Dendritic cell treated with granulocyte-macrophage colony-stimulating factor and Interleukin-4, amounts not matched to agents 40 ng/mL and 50 ng/mL, for 4 days (primary cell): ENCODE measurements at regions not wholly inside any gene's neighbourhood (a gene's known extent, or its start where the extent isn't known, plus 50 kb on each side); places are given as distances from the start of the nearest gene placed in this dataset.

Experiments used
- H3K27ac Mint-ChIP-seq: one replicate; pipeline ENCODE4 v1.8.0; 2022; ENCODE audit warnings: mild to moderate bottlenecking, mixed read lengths
- H3K27me3 Mint-ChIP-seq: one replicate; pipeline ENCODE4 v1.8.0; 2022; ENCODE audit warnings: mild to moderate bottlenecking, mixed read lengths
- H3K36me3 Mint-ChIP-seq: one replicate; pipeline ENCODE4 v1.8.0; 2022; ENCODE audit warnings: low read depth, mixed read lengths
- H3K4me1 Mint-ChIP-seq: one replicate; pipeline ENCODE4 v1.8.0; 2022; ENCODE audit warnings: low read depth, mixed read lengths
- H3K4me3 Mint-ChIP-seq: one replicate; pipeline ENCODE4 v1.8.0; 2022; ENCODE audit warnings: mild to moderate bottlenecking, moderate library complexity, mixed read lengths
- H3K9me3 Mint-ChIP-seq: one replicate; pipeline ENCODE4 v1.8.0; 2022; ENCODE audit warnings: mixed read lengths
- intact Hi-C: fragments of 100-400 bp; cut with micrococcal nuclease; formaldehyde crosslinking; loops from one replicate; pipeline ENCODE4 v1.15.0; 2022

- Mint-ChIP-seq H3K36me3 (no peaks in the 10 kb centered on the region), H3K4me3 (no peak overlapping the region), H3K4me1 (no peaks in the 10 kb centered on the region), H3K9me3 (no peaks in the 10 kb centered on the region), H3K27me3 (peaks cover 5% of the 10 kb centered on the region), H3K27ac (no peak overlapping the region)
- intact Hi-C loops = no loop called here
Measured at GRCh38 chr4:3683744-3684421, 82.3 kb upstream of the ADRA2C start.

DNA sequence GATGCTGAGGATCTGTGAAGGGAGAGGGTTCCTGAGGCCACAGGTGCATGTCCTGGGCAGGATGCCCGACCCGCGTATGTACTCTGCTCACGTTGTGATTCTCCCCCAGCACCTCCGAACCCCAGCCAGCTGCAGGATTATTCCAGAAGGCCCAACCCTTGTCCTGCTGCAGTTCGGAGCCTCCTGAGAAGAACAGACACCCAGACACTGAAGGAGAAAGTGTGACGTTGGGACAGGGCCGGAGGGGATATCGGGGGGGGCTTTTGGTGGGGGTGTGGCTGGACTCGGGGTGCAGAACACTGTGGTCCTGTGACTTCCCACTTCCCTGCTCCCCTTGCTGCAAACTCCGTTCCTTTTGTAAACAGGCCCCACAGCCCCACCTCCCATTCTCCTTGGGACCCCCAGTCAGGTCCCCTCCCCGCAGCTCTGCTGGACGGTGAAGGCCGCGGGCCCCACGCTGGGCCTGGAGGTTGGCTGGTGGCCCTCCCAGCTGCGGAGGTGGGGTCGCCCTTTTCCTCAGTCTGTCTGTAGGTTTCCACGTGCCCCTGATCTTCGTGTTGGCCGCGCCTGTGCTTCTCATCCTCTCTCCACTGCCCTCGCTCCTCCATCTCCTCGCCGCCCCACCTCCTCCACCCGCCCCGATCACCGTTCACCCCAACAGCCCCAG, 83.0 kb upstream of the ADRA2C start:
- Mint-ChIP-seq H3K27me3 (peaks cover 7% of the 10 kb centered on the region), H3K4me3 (no peak overlapping the region), H3K27ac (no peak overlapping the region), H3K9me3 (no peaks in the 10 kb centered on the region), H3K4me1 (no peaks in the 10 kb centered on the region), H3K36me3 (no peaks in the 10 kb centered on the region)
- intact Hi-C loops = no loop called here

- Mint-ChIP-seq H3K4me1 (peaks cover 6% of the 10 kb centered on the region), H3K36me3 (no peaks in the 10 kb centered on the region), H3K27me3 (peaks cover 8% of the 10 kb centered on the region), H3K27ac (no peak overlapping the region), H3K4me3 (no peak overlapping the region), H3K9me3 (no peaks in the 10 kb centered on the region)
- intact Hi-C loops = no loop called here
Measured at GRCh38 chr4:3682236-3683076, 83.7 kb upstream of the ADRA2C start.

- H3K36me3 Mint-ChIP-seq = no peaks in the 10 kb centered on the region
- peaks cover 8% of the 10 kb centered on the region for H3K27me3 Mint-ChIP-seq
- H3K4me3 Mint-ChIP-seq = no peak overlapping the region
- peaks cover 7% of the 10 kb centered on the region for H3K4me1 Mint-ChIP-seq
- intact Hi-C loops = no loop called here
- no peaks in the 10 kb centered on the region for H3K9me3 Mint-ChIP-seq
- H3K27ac Mint-ChIP-seq = no peak overlapping the region
Measured at GRCh38 chr4:3681191-3681590, 85.0 kb upstream of the ADRA2C start.

DNA sequence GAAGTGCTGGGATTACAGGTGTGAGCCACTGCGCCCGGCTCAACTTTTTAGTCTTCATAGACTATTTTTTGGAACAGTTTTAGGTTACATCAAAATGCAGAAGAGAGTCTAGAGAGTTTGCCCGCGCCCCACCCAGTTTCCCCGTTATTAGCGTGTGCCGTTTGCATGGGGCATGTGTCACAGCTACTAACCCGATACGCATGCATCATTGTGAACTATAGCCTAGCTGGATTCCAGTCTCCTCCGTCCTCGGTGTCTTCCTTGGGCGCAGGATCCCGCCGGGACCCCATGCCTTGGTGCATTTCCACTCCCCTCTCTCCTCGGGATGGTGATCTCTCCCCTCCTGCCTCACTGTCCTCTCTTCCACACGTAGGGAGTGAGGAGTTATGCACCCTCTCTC, 85.5 kb upstream of the ADRA2C start:
- H3K27me3 Mint-ChIP-seq = peaks cover 8% of the 10 kb centered on the region
- H3K9me3 Mint-ChIP-seq = no peaks in the 10 kb centered on the region
- intact Hi-C loops = no loop called here
- H3K36me3 Mint-ChIP-seq = no peaks in the 10 kb centered on the region
- no peak overlapping the region for H3K27ac Mint-ChIP-seq
- no peak overlapping the region for H3K4me3 Mint-ChIP-seq
- peaks cover 7% of the 10 kb centered on the region for H3K4me1 Mint-ChIP-seq

GRCh38 chr4:3679851-3680311, 86.3 kb upstream of the ADRA2C start:
- H3K27ac Mint-ChIP-seq = no peak overlapping the region
- H3K4me1 Mint-ChIP-seq = peaks cover 7% of the 10 kb centered on the region
- no peak overlapping the region for H3K4me3 Mint-ChIP-seq
- H3K36me3 Mint-ChIP-seq = no peaks in the 10 kb centered on the region
- intact Hi-C loops = no loop called here
- peaks cover 6% of the 10 kb centered on the region for H3K27me3 Mint-ChIP-seq
- no peaks in the 10 kb centered on the region for H3K9me3 Mint-ChIP-seq

- H3K27ac Mint-ChIP-seq = no peak overlapping the region
- H3K27me3 Mint-ChIP-seq = peaks cover 6% of the 10 kb centered on the region
- H3K4me3 Mint-ChIP-seq = no peak overlapping the region
- intact Hi-C loops = no loop called here
- no peaks in the 10 kb centered on the region for H3K9me3 Mint-ChIP-seq
- H3K36me3 Mint-ChIP-seq = no peaks in the 10 kb centered on the region
- H3K4me1 Mint-ChIP-seq = peaks cover 7% of the 10 kb centered on the region
Measured at GRCh38 chr4:3679071-3679825, 86.9 kb upstream of the ADRA2C start.

GRCh38 chr4:3677748-3678070, 88.5 kb upstream of the ADRA2C start:
- intact Hi-C loops = no loop called here
- H3K9me3 Mint-ChIP-seq = peaks cover 6% of the 10 kb centered on the region
- H3K27me3 Mint-ChIP-seq = peaks cover 6% of the 10 kb centered on the region
- H3K4me1 Mint-ChIP-seq = peaks cover 7% of the 10 kb centered on the region
- no peaks in the 10 kb centered on the region for H3K36me3 Mint-ChIP-seq
- H3K27ac Mint-ChIP-seq = no peak overlapping the region
- no peak overlapping the region for H3K4me3 Mint-ChIP-seq

DNA sequence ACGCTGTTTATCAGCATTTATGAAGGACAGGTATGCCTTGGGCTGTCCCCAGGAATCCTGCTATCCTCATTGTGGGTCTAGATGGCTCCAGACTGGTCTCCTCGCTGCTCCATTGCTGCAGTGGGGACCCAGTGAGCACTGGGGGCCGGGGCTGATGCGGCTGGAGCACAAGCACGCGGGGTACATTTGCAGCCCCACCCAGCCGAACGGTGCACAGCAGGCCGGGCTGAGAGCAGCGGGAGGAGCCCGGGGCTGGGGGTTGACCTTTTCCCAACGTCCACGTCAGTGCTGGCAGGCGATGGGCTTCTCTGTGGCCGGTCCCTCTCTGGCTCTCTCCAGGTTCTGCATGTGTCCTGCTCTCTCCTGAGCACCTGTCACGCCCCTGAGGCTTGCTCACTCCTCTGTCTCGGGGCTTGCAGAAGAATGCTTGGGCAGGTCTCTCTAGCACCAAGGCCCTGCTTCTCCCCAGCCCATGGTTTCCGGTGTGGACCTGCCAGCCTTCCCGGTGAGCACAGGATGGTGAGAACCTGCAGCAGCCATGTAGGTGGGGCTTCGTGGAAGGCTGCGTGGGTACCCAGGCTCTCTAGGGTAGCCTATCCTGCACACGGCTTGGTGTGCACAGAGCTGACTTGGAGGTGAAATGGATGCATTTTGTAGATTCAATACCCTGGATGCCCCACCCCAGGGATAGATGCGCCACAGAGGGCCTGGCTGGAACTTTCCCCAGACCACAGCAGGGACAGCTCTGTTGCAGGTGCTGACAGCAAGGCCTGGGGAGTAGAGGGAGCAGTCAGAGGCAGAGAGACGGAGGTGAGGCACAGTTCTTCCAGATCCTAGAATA, 89.1 kb upstream of the ADRA2C start:
- H3K27ac Mint-ChIP-seq = no peak overlapping the region
- H3K27me3 Mint-ChIP-seq = peaks cover 11% of the 10 kb centered on the region
- no peak overlapping the region for H3K4me3 Mint-ChIP-seq
- H3K4me1 Mint-ChIP-seq = peaks cover 7% of the 10 kb centered on the region
- H3K36me3 Mint-ChIP-seq = no peaks in the 10 kb centered on the region
- intact Hi-C loops = no loop called here
- peaks cover 12% of the 10 kb centered on the region for H3K9me3 Mint-ChIP-seq

DNA sequence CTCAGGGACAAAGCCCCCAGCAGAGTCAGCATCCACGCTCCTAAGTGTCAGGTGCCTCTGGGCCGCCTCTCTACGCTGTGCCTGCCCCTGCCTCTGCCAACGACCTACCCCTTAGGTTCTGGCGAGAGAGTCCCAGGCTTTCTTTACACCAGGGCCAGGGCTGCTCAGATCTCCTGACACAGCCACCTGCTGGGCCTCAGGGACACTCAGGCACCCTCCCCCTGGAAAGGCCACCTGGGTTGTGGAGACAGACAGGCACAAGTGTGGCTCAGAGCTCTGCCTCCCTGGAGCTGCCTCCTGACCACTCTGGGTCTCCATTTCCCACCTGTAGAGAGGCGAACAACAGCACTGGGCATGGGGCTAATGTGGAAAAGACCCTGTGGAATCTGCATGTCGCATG, 90.0 kb upstream of the ADRA2C start:
- Mint-ChIP-seq H3K27me3 (peaks cover 12% of the 10 kb centered on the region), H3K4me3 (no peak overlapping the region), H3K27ac (no peak overlapping the region), H3K4me1 (peaks cover 7% of the 10 kb centered on the region), H3K9me3 (peaks cover 13% of the 10 kb centered on the region), H3K36me3 (no peaks in the 10 kb centered on the region)
- intact Hi-C loops = no loop called here

DNA sequence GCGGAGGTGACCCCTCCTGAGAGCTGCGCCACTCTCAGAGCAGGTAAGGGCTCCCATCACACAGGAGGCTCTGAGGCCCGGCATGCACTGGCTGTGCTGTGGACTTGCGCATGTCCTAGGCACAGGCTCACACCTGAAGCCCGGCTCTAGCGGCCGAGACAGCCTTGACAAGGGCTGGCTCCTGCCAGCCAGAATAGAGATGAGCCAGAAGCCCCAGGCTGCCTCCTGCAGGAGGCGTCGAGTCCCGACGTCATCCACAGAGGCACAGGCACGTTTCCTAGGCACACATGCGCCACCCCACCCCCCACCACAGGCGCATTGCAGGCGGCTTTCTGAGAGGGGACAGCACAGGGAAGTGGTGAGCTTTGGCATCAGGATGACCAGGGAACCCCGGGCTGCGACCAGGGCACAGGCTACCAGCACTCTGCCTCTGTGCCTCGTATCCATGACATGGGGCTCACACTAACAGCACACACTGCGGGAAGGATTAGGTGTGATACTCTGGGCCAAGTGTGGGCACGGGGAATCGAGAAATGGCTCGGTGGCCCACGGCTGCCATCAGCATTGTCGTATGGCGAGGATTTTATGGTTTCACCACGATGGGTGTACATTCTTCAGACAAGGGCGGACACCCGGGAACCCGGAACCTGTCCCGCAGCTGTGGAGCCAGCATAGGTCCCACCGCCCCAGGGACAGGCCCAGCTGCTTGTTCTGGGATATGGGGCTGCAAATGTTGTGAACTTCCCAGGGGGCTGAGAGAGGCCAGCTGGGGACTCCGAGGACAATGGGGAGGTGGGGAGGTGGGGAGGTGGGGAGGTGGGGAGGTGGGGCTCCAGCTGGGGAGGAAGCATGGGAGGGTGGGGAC, 90.7 kb upstream of the ADRA2C start:
- Mint-ChIP-seq H3K36me3 (no peaks in the 10 kb centered on the region), H3K4me3 (no peak overlapping the region), H3K4me1 (peaks cover 7% of the 10 kb centered on the region), H3K27ac (no peak overlapping the region), H3K27me3 (peaks cover 12% of the 10 kb centered on the region), H3K9me3 (peaks cover 13% of the 10 kb centered on the region)
- intact Hi-C loops = no loop called here

- Mint-ChIP-seq H3K27ac (no peak overlapping the region), H3K27me3 (peaks cover 12% of the 10 kb centered on the region), H3K9me3 (peaks cover 13% of the 10 kb centered on the region), H3K4me1 (peaks cover 7% of the 10 kb centered on the region), H3K4me3 (no peak overlapping the region), H3K36me3 (no peaks in the 10 kb centered on the region)
- intact Hi-C loops = no loop called here
Measured at GRCh38 chr4:3674479-3674851, 91.7 kb upstream of the ADRA2C start.
